Ascending aorta (tissue), 2 donors: ENCODE measurements at regions not wholly inside any gene's neighbourhood (a gene's known extent, or its start where the extent isn't known, plus 50 kb on each side); places are given as distances from the start of the nearest gene placed in this dataset.

Experiments
- DNase-seq, 2 donors: peaks; one replicate each; pipeline ENCODE4 v3.0.0-alpha.2; 2019; ENCODE audit warnings: low spot score in 2 of 2
- H3K27ac ChIP-seq, 2 donors: fragments of 200-600 bp; sonication (generic); one replicate each; pipeline ENCODE4 v1.5.1; 2016 to 2017; ENCODE audit warnings: mild to moderate bottlenecking in 1 of 2
- H3K27me3 ChIP-seq: fragments of 200-600 bp; sonication (generic); one replicate; pipeline ENCODE4 v1.5.1; 2017
- H3K36me3 ChIP-seq, 2 donors: fragments of 200-600 bp; sonication (generic); one replicate each; pipeline ENCODE4 v1.5.1; 2016
- H3K4me1 ChIP-seq, 2 donors: fragments of 200-600 bp; sonication (generic); one replicate each; pipeline ENCODE4 v1.5.1; 2016 to 2017; ENCODE audit warnings: mild to moderate bottlenecking in 1 of 2
- H3K4me3 ChIP-seq, 2 donors: fragments of 200-600 bp; sonication (generic); one replicate each; pipeline ENCODE4 v1.5.1; 2016 to 2017; ENCODE audit warnings: mild to moderate bottlenecking in 1 of 2
- H3K9me3 ChIP-seq, 2 donors: fragments of 200-600 bp; sonication (generic); one replicate each; pipeline ENCODE4 v1.5.1; 2016
- intact Hi-C: fragments of 100-400 bp; cut with DNase I; formaldehyde crosslinking; loops from one replicate; pipeline ENCODE4 v1.15.1; 2023
- TF ChIP-seq, protein P1 (sequence below), 3 experiments: fragments of 200-600 bp in 2 of 3; fragments of 450-650 bp in 1 of 3; sonication (generic) in 2 of 3; IDR thresholded peaks; one replicate each; pipeline ENCODE4 v1.5.1; 2016 to 2019; ENCODE audit warnings: antibody characterized with exemption in 3 of 3, mild to moderate bottlenecking in 1 of 3, moderate library complexity in 1 of 3

GRCh38 chr2:195038153-195038552 lies 618.9 kb upstream of the SLC39A10 start:
- no peak overlapping the region for H3K4me3 ChIP-seq
- intact Hi-C loops, result no loop called here

DNA sequence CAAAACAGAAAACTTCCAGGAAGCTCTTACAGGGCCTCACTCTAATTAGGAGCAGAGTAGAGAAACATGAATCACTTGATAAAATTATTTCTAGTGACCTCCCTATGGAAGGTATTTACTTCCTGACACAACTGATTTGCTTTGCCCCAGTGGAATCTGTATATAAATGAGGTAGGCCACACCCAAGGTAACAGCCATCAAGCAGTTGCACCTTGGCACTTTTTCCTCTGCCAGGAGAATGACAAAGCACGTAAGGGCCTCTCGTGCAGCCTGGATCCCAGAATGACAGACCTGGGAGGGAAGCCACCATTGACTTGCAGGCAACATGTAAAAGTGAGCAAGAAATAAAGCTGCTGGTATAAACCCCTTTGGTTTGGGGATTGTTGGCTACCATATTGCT lies 620.0 kb upstream of the SLC39A10 start:
- Histone ChIP-seq H3K36me3 (no peaks in the 10 kb centered on the region), H3K4me1 (no peaks in the 10 kb centered on the region), H3K27me3 (no peaks in the 10 kb centered on the region), H3K27ac (no peak overlapping the region), H3K4me3 (no peak overlapping the region), H3K9me3 (no peaks in the 10 kb centered on the region)
- TF ChIP-seq, protein P1, sequence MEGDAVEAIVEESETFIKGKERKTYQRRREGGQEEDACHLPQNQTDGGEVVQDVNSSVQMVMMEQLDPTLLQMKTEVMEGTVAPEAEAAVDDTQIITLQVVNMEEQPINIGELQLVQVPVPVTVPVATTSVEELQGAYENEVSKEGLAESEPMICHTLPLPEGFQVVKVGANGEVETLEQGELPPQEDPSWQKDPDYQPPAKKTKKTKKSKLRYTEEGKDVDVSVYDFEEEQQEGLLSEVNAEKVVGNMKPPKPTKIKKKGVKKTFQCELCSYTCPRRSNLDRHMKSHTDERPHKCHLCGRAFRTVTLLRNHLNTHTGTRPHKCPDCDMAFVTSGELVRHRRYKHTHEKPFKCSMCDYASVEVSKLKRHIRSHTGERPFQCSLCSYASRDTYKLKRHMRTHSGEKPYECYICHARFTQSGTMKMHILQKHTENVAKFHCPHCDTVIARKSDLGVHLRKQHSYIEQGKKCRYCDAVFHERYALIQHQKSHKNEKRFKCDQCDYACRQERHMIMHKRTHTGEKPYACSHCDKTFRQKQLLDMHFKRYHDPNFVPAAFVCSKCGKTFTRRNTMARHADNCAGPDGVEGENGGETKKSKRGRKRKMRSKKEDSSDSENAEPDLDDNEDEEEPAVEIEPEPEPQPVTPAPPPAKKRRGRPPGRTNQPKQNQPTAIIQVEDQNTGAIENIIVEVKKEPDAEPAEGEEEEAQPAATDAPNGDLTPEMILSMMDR (IDR thresholded peaks at IDR 0.05), result no peak
- intact Hi-C loops, result no loop called here
- DNase-seq, result no peak

More at GRCh38 chr2:195038153-195038552, 618.9 kb upstream of the SLC39A10 start:
- TF ChIP-seq, protein P1 (IDR thresholded peaks at IDR 0.05), result no peak
- DNase-seq, result no peak
- H3K4me1 ChIP-seq, result no peaks in the 10 kb centered on the region
- H3K36me3 ChIP-seq, result no peaks in the 10 kb centered on the region
- no peaks in the 10 kb centered on the region for H3K27me3 ChIP-seq
- H3K27ac ChIP-seq, result no peak overlapping the region
- no peaks in the 10 kb centered on the region for H3K9me3 ChIP-seq

DNA sequence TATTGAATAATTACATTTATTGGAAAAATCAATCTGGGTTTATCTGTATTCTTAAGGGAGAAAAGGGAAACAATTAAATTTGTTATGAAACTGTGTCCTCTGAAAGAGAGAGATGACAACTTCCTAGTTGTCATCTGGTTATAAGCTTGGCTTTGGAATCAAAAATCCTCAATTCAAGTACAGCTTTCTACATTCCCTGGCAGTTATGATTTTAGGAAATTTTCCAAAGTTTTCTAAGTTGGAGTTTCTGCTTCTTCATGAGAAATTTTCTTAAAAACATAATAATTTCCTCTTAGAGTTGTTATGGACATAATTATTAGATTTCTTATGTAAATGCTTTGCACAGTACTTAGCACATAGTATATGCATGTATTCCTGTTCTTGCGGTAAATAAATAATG lies 625.6 kb upstream of the SLC39A10 start:
- no peak overlapping the region for H3K4me3 ChIP-seq
- DNase-seq, result no peak
- H3K4me1 ChIP-seq, result no peaks in the 10 kb centered on the region
- intact Hi-C loops, result no loop called here
- H3K36me3 ChIP-seq, result no peaks in the 10 kb centered on the region
- no peaks in the 10 kb centered on the region for H3K27me3 ChIP-seq
- H3K9me3 ChIP-seq, result no peaks in the 10 kb centered on the region
- TF ChIP-seq, protein P1 (IDR thresholded peaks at IDR 0.05), result no peak
- no peak overlapping the region for H3K27ac ChIP-seq

- DNase-seq, result no peak
- Histone ChIP-seq H3K9me3 (no peaks in the 10 kb centered on the region), H3K4me3 (no peak overlapping the region), H3K27ac (no peak overlapping the region), H3K36me3 (no peaks in the 10 kb centered on the region), H3K27me3 (no peaks in the 10 kb centered on the region), H3K4me1 (no peaks in the 10 kb centered on the region)
- intact Hi-C loops, result no loop called here
- TF ChIP-seq, protein P1 (IDR thresholded peaks at IDR 0.05), result no peak
Measured at GRCh38 chr2:195029804-195030654, 627.0 kb upstream of the SLC39A10 start.

DNA sequence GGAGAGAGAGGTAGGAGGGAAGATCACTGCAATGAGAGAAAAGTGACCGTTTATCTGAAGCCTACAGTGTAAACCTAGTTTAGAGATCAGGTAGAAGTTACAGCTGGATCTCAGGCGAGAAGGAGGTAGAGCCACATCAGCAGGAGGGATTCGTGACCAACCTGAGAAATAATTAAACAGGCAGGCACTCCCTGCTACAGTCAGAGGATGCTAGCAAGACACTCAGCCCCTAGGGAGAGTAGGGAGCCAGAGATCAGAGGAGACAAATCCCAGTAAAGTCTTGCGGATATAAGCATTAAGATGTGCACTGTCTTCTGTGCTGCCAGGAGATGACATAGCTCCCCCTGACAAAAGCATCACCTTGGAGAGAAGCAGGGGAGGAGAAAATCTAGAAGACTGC lies 629.1 kb upstream of the SLC39A10 start:
- intact Hi-C loops, result no loop called here
- H3K27ac ChIP-seq, result no peak overlapping the region
- no peak overlapping the region for H3K4me3 ChIP-seq
- DNase-seq, result no peak
- H3K27me3 ChIP-seq, result no peaks in the 10 kb centered on the region
- H3K4me1 ChIP-seq, result no peaks in the 10 kb centered on the region
- no peaks in the 10 kb centered on the region for H3K36me3 ChIP-seq
- TF ChIP-seq, protein P1 (IDR thresholded peaks at IDR 0.05), result no peak
- no peaks in the 10 kb centered on the region for H3K9me3 ChIP-seq
